Thoracic aorta (tissue), 2 donors: ENCODE measurements at regions not wholly inside any gene's neighbourhood (a gene's known extent, or its start where the extent isn't known, plus 50 kb on each side); places are given as distances from the start of the nearest gene placed in this dataset.

Experiments
- ATAC-seq: fragments of 150-250 bp; one replicate; pipeline ENCODE4 v1.8.0; 2017; ENCODE audit warnings: low read depth; ENCODE audit not compliant: insufficient number of reproducible peaks, low FRiP score
- DNase-seq: peaks from one replicate; pipeline ENCODE4 v3.0.0-alpha.2; 2020; ENCODE audit warnings: low spot score
- H3K27ac ChIP-seq, 2 donors: fragments of 200-600 bp; sonication (generic); 1 replicate in 1 of 2; 2 replicates in 1 of 2; pipeline ENCODE4 v1.5.1; 2016; ENCODE audit warnings: mild to moderate bottlenecking in 2 of 2, moderate library complexity in 2 of 2
- H3K27me3 ChIP-seq: fragments of 200-600 bp; sonication (generic); replicated peaks from 2 replicates; pipeline ENCODE4 v1.6.0; 2016; ENCODE audit warnings: mild to moderate bottlenecking; ENCODE audit not compliant: insufficient read depth
- H3K36me3 ChIP-seq: fragments of 200-600 bp; sonication (generic); one replicate; pipeline ENCODE4 v1.5.1; 2016
- H3K4me1 ChIP-seq, 2 donors: fragments of 200-600 bp; sonication (generic); 1 replicate in 1 of 2; 2 replicates in 1 of 2; pipeline versions ENCODE4 v1.5.1 to v1.6.0; 2016; ENCODE audit warnings: low read depth in 2 of 2, mild to moderate bottlenecking in 1 of 2; ENCODE audit not compliant: control insufficient read depth in 1 of 2
- H3K4me3 ChIP-seq: fragments of 200-600 bp; sonication (generic); 2 replicates; pipeline ENCODE4 v1.5.1; 2016; ENCODE audit warnings: mild to moderate bottlenecking
- H3K9me3 ChIP-seq: fragments of 200-600 bp; sonication (generic); 2 replicates; pipeline ENCODE4 v1.5.1; 2016
- TF ChIP-seq, protein P1 (sequence below): fragments of 200-600 bp; sonication (generic); IDR thresholded peaks from one replicate; pipeline ENCODE4 v1.5.1; 2019; ENCODE audit warnings: antibody characterized with exemption

DNA sequence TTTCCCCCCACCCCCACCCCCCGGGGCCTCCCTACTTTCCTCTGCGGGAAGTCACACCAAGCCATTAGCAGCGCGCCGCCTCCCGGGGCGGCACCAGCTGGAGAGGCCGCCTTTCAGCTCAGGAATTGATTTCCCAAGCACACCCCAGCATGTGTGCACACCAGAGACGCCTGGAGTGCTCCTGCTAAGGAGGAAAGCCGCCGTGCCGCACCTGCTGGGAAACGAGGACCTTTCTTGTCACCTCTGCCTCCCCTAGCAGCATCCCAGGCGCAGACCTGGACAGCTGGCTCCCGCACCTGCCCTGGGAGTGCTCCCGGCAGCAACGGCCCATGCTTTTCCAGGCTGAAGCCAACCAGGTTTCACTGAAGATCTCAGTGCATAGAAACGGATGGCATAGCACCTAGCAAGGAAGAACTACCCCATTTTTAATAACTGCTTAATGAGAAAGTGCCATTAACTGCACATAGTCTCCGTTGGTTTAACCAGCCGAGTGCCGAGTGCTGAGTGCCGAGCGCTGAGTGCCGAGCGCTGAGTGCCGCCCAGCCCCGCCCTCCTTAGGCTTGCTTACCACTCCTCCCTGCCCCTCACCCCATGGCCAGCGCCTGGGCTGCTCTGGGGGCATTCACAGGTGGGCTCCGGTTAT lies 165.0 kb downstream of the USP12 start:
- peak overlapping the region; percentile 72 for H3K4me3 ChIP-seq
- no peaks in the 10 kb centered on the region for H3K27me3 ChIP-seq
- H3K9me3 ChIP-seq, result no peaks in the 10 kb centered on the region
- no peak for DNase-seq
- ATAC-seq, result no peak
- H3K4me1 ChIP-seq, result peaks cover 5 to 19% of the 10 kb centered on the region in 2 donors
- TF ChIP-seq, protein P1, sequence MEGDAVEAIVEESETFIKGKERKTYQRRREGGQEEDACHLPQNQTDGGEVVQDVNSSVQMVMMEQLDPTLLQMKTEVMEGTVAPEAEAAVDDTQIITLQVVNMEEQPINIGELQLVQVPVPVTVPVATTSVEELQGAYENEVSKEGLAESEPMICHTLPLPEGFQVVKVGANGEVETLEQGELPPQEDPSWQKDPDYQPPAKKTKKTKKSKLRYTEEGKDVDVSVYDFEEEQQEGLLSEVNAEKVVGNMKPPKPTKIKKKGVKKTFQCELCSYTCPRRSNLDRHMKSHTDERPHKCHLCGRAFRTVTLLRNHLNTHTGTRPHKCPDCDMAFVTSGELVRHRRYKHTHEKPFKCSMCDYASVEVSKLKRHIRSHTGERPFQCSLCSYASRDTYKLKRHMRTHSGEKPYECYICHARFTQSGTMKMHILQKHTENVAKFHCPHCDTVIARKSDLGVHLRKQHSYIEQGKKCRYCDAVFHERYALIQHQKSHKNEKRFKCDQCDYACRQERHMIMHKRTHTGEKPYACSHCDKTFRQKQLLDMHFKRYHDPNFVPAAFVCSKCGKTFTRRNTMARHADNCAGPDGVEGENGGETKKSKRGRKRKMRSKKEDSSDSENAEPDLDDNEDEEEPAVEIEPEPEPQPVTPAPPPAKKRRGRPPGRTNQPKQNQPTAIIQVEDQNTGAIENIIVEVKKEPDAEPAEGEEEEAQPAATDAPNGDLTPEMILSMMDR, result no peak
- no peak overlapping the region for H3K27ac ChIP-seq
- H3K36me3 ChIP-seq, result no peaks in the 10 kb centered on the region

DNA sequence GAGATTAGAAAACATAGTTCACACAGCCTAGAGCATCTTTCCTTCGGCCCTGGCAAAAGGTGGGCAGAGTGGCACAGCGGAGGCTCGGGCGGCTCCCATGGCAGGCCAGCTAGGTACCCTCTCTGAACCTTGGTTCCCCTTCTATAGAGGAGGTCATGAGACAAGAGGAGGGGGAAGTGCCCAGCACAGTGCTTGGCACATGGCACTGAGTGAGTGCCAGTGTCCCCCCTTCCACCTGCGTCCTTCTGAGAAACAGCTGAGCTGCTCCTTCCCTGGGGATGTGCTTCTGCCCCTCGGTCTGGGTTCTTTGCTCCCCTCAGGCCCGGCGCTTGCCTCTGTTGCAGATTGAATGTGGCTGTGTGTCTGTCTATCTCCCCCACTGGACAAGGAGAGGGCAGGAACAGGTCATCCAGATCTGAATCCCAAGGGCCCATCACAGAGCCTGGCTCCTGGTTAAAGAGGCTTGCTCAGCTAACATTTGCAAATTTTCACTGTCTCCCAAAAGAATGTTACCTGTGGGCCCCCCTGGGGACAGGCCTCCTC lies 165.6 kb downstream of the USP12 start:
- Histone ChIP-seq H3K27ac (no peak overlapping the region), H3K36me3 (no peaks in the 10 kb centered on the region), H3K4me1 (peaks cover 5 to 19% of the 10 kb centered on the region in 2 donors), H3K27me3 (no peaks in the 10 kb centered on the region), H3K4me3 (peak overlapping the region; percentile 72), H3K9me3 (no peaks in the 10 kb centered on the region)
- no peak for DNase-seq
- TF ChIP-seq, protein P1, result no peak
- no peak for ATAC-seq

DNA sequence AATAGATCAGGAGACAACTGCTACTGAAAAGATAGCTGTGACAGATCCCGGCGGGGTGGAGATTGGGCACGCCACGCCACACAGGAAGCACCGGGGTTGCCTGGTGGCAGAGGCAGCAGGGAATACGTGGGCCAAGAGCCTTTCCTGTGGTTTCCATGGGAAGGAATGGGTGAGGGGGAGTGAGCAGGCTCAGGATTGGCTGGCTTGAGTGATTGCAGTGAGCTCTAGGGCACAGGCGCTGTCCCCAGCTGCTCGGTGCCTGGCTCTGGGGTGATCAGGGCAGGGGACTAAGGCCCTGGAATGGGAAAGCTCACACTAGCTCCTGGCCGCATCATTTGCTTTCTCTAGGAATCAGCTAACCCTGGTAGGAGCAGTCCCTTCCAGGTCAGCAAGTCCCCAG lies 166.1 kb downstream of the USP12 start:
- no peak overlapping the region for H3K27ac ChIP-seq
- H3K9me3 ChIP-seq, result no peaks in the 10 kb centered on the region
- H3K36me3 ChIP-seq, result no peaks in the 10 kb centered on the region
- TF ChIP-seq, protein P1, result no peak
- no peak for ATAC-seq
- H3K4me1 ChIP-seq, result peaks cover 5 to 19% of the 10 kb centered on the region in 2 donors
- H3K4me3 ChIP-seq, result no peak overlapping the region
- no peaks in the 10 kb centered on the region for H3K27me3 ChIP-seq
- no peak for DNase-seq

DNA sequence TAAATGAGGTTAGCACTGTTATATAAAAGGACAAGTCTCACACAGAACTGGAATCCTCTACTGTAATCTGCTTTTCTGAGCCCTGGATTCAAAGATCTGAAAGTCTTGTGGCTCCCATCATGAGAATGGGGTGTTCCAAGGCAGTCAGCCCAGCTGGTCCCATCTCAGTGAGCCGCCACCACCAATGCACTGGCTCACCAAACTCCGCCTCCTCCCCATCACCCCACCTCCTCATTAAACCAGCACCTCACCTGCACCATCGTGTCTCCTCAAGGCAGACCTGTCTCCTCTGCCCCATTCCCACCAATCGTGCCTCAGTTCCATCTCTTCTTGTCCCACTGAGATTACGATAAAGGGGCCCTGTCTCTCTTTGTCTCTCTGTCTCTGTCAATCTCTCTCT lies 166.7 kb downstream of the USP12 start:
- H3K27me3 ChIP-seq, result no peaks in the 10 kb centered on the region
- no peaks in the 10 kb centered on the region for H3K36me3 ChIP-seq
- TF ChIP-seq, protein P1, result no peak
- H3K4me3 ChIP-seq, result no peak overlapping the region
- DNase-seq (no peak), ATAC-seq (no peak)
- no peak overlapping the region for H3K27ac ChIP-seq
- no peaks in the 10 kb centered on the region for H3K9me3 ChIP-seq
- peaks cover 5 to 19% of the 10 kb centered on the region in 2 donors for H3K4me1 ChIP-seq

DNA sequence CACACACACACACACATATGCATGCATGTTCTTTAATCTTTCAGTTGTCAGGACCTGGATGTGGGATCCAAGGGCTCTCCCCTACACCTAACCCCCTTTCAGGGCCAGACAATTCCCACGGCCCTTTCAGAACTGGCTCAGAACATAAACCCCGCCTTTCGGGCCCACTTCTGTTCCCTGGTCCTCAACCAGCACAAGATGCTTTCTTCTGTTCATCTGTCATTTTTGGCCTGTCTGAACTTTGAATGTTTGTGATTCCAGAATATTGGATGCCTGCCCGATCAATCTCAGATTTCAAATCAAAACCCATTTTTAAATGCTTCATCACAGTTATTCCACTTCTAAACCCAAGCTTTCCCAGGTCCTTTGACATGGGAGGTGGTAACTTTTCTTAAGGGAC lies 167.3 kb downstream of the USP12 start:
- no peaks in the 10 kb centered on the region for H3K27me3 ChIP-seq
- no peak overlapping the region for H3K27ac ChIP-seq
- DNase-seq (no peak), ATAC-seq (no peak)
- H3K9me3 ChIP-seq, result no peaks in the 10 kb centered on the region
- no peaks in the 10 kb centered on the region for H3K36me3 ChIP-seq
- H3K4me1 ChIP-seq, result peaks cover 5 to 19% of the 10 kb centered on the region in 2 donors
- TF ChIP-seq, protein P1, result no peak
- H3K4me3 ChIP-seq, result no peak overlapping the region
